GM12878 (cell line): ENCODE measurements at regions not wholly inside any gene's neighbourhood (a gene's known extent, or its start where the extent isn't known, plus 50 kb on each side); places are given as distances from the start of the nearest gene placed in this dataset.

Experiments used
- ATAC-seq: fragments of 200-7000 bp; cut with Tn5 transposase; 3 replicates; pipeline ENCODE4 v1.9.1; 2020; ENCODE audit warnings: mild to moderate bottlenecking, moderate library complexity
- BruUV-seq: library from RNA; stranded (reverse); fragments of 400-500 nt; replicated peaks from 2 replicates; lab custom pipeline; 2021; lab: Mats Ljungman, UMichigan
- CTCF ChIA-PET: fragments of 300-600 bp; sonication (Branson Sonifier 250); formaldehyde crosslinking; extraction: SDS; loops from one replicate; lab custom pipeline; 2021; ENCODE audit warnings: inconsistent platforms; lab: Yijun Ruan, JAX
- POLR2A ChIA-PET: fragments of 350-600 bp; formaldehyde crosslinking; extraction: SDS; loops from one replicate; lab custom pipeline; 2021; ENCODE audit warnings: inconsistent platforms; lab: Charles Lee
- RAD21 ChIA-PET: fragments of 300-600 bp; sonication (Branson Sonifier 250); formaldehyde crosslinking; loops from one replicate; lab custom pipeline; 2023; ENCODE audit warnings: antibody characterized with exemption; ENCODE audit not compliant: unreplicated experiment; lab: Charles Lee
- SMC1A ChIA-PET: fragments of 300-600 bp; sonication (Branson Sonifier 250); formaldehyde crosslinking; loops from one replicate; lab custom pipeline; 2023; ENCODE audit not compliant: unreplicated experiment, uncharacterized antibody; lab: Charles Lee
- DNase-seq: peaks from one replicate; pipeline ENCODE4 v3.0.0-alpha.2; 2011; ENCODE audit warnings: low read depth, low spot score
- FAIRE-seq: peaks from 3 replicates; lab custom pipeline; 2011; peaks lifted over from hg19 to GRCh38; lab: Jason Lieb, UNC
- H2AFZ ChIP-seq: 2 replicates; pipeline ENCODE4 v1.6.0; 2011; ENCODE audit warnings: low read depth, low read length, control low read depth; ENCODE audit not compliant: control insufficient read depth
- H3K27ac ChIP-seq: 2 replicates; pipeline ENCODE4 v1.5.1; 2011; ENCODE audit warnings: control low read depth; ENCODE audit not compliant: control insufficient read depth, insufficient read depth
- H3K27me3 ChIP-seq, 2 experiments: replicated peaks in 1 of 2; 2 replicates each; pipeline versions ENCODE4 v1.6.0 to v1.6.1; 2011; ENCODE audit warnings: low read length in 1 of 2; ENCODE audit not compliant: control insufficient read depth in 2 of 2, insufficient read depth in 2 of 2
- H3K36me3 ChIP-seq, 2 experiments: 2 replicates each; pipeline ENCODE4 v1.5.1; 2011; ENCODE audit warnings: low read length in 1 of 2; ENCODE audit not compliant: control insufficient read depth in 2 of 2, insufficient read depth in 2 of 2
- H3K4me1 ChIP-seq: 2 replicates; pipeline ENCODE4 v1.6.1; 2011; ENCODE audit warnings: mild to moderate bottlenecking, low read length, moderate library complexity, mixed read lengths; ENCODE audit not compliant: control insufficient read depth, insufficient read depth
- H3K4me2 ChIP-seq: 2 replicates; pipeline ENCODE4 v1.6.0; 2011; ENCODE audit warnings: control low read depth; ENCODE audit not compliant: control insufficient read depth, insufficient read depth
- H3K4me3 ChIP-seq: fragments of 200-600 bp; sonication (generic); 2 replicates; pipeline ENCODE4 v1.5.1; 2016
- H3K79me2 ChIP-seq: 2 replicates; pipeline ENCODE4 v1.6.0; 2011; ENCODE audit warnings: low read length; ENCODE audit not compliant: control insufficient read depth, insufficient read depth
- H3K9ac ChIP-seq: 2 replicates; pipeline ENCODE4 v1.8.0; 2011; ENCODE audit warnings: low read length, control low read depth, mixed read lengths; ENCODE audit not compliant: control insufficient read depth, insufficient read depth
- H3K9me3 ChIP-seq: replicated peaks from 3 replicates; pipeline ENCODE4 v1.5.1; 2011; ENCODE audit warnings: mild to moderate bottlenecking, low read length; ENCODE audit not compliant: control insufficient read depth, insufficient read depth
- H4K20me1 ChIP-seq: 2 replicates; pipeline ENCODE4 v1.6.0; 2011; ENCODE audit not compliant: control insufficient read depth, insufficient read depth
- CBX3 ChIP-seq: fragments of 200-600 bp; sonication (generic); IDR thresholded peaks from 2 replicates; pipeline ENCODE4 v1.6.1; 2016; ENCODE audit warnings: low read depth, borderline replicate concordance
- CEBPB ChIP-seq, 2 experiments: fragments of 150-350 bp in 1 of 2; IDR thresholded peaks; 2 replicates each; pipeline ENCODE4 v1.6.1; 2012 to 2014; ENCODE audit warnings: low read depth in 2 of 2, low read length in 2 of 2, borderline replicate concordance in 1 of 2, inconsistent platforms in 1 of 2
- EGR1 ChIP-seq, 2 experiments: IDR thresholded peaks; 1 replicate in 1 of 2; 2 replicates in 1 of 2; pipeline ENCODE4 v1.6.1; 2011 to 2012; ENCODE audit warnings: low read depth in 2 of 2, low read length in 2 of 2, borderline replicate concordance in 1 of 2, mild to moderate bottlenecking in 1 of 2, moderate library complexity in 1 of 2
- IRF3 ChIP-seq: fragments of 450-650 bp; IDR thresholded peaks from 2 replicates; pipeline ENCODE4 v1.6.1; 2014; ENCODE audit warnings: mild to moderate bottlenecking
- KDM1A ChIP-seq: fragments of 200-600 bp; sonication (generic); IDR thresholded peaks from 2 replicates; pipeline ENCODE4 v1.6.1; 2016; ENCODE audit warnings: borderline replicate concordance
- MYC ChIP-seq: IDR thresholded peaks from 2 replicates; pipeline ENCODE4 v1.6.1; 2011; ENCODE audit warnings: mild to moderate bottlenecking, low read length, moderate library complexity, inconsistent platforms; ENCODE audit not compliant: insufficient read depth, insufficient replicate concordance, insufficient read length, severe bottlenecking
- NR2C1 ChIP-seq: fragments of 450-650 bp; IDR thresholded peaks from 2 replicates; pipeline ENCODE4 v1.6.1; 2017; ENCODE audit warnings: antibody characterized with exemption, mild to moderate bottlenecking, moderate library complexity
- NR2F1 ChIP-seq: fragments of 450-650 bp; conservative IDR thresholded peaks from 2 replicates; pipeline ENCODE4 v1.6.1; 2017; ENCODE audit warnings: mild to moderate bottlenecking
- WGBS: methylation state at CpG from one replicate; pipeline ENCODE4 v1.1.6; 2016; ENCODE audit warnings: low lambda C conversion rate; ENCODE audit not compliant: insufficient replicate concordance, insufficient coverage; ENCODE audit errors: missing lambda C conversion rate; 5-methylcytosine and 5-hydroxymethylcytosine counted together
- in situ Hi-C: fragments of 300-500 bp; cut with MboI; formaldehyde crosslinking; loops from 9 replicates; pipeline ENCODE4 v1.14.3; 2018; ENCODE audit warnings: mixed read lengths
- intact Hi-C: fragments of 100-400 bp; cut with micrococcal nuclease; formaldehyde crosslinking; loops from one replicate; pipeline ENCODE4 v1.14.2; 2022; ENCODE audit not compliant: unreplicated experiment
- TF ChIP-seq, protein P1 (sequence below): fragments of 450-650 bp; IDR thresholded peaks from 2 replicates; pipeline ENCODE4 v1.6.1; 2016; ENCODE audit warnings: mild to moderate bottlenecking

- WGBS, result 0% methylated on average over 1 of the region's 1 CpG
- in situ Hi-C loops (no loop called here), intact Hi-C loops (no loop called here)
- no peaks in the 10 kb centered on the region for H3K4me1 ChIP-seq
- no peak overlapping the region for H3K27ac ChIP-seq
- no peak for TF ChIP-seq KDM1A
- TF ChIP-seq, protein P1, sequence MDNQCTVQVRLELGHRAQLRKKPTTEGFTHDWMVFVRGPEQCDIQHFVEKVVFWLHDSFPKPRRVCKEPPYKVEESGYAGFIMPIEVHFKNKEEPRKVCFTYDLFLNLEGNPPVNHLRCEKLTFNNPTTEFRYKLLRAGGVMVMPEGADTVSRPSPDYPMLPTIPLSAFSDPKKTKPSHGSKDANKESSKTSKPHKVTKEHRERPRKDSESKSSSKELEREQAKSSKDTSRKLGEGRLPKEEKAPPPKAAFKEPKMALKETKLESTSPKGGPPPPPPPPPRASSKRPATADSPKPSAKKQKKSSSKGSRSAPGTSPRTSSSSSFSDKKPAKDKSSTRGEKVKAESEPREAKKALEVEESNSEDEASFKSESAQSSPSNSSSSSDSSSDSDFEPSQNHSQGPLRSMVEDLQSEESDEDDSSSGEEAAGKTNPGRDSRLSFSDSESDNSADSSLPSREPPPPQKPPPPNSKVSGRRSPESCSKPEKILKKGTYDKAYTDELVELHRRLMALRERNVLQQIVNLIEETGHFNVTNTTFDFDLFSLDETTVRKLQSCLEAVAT, result no peak
- no peak for TF ChIP-seq NR2C1
- TF ChIP-seq CEBPB (IDR thresholded peaks at IDR 0.05; ENCODE audit: borderline replicate concordance in 1 of 2, low read depth in 2 of 2, low read length in 2 of 2), result no peak
- TF ChIP-seq CBX3, result no peak
- TF ChIP-seq MYC, result no peak
- TF ChIP-seq NR2F1, result no peak
- no peak for TF ChIP-seq IRF3
- no peak for TF ChIP-seq EGR1 (IDR thresholded peaks at IDR 0.05; ENCODE audit: borderline replicate concordance in 1 of 2, low read depth in 2 of 2, low read length in 2 of 2)
- SMC1A ChIA-PET, result no interaction called here
- no peak for DNase-seq
- H3K79me2 ChIP-seq, result no peaks in the 10 kb centered on the region
- no peak for ATAC-seq
- no peaks in the 10 kb centered on the region for H3K9me3 ChIP-seq
- no peaks in the 10 kb centered on the region for H4K20me1 ChIP-seq
- RAD21 ChIA-PET, result no interaction called here
- H3K36me3 ChIP-seq, result no peaks in the 10 kb centered on the region
- POLR2A ChIA-PET, result no interaction called here
- no peak for FAIRE-seq
- H3K9ac ChIP-seq, result no peak overlapping the region
- CTCF ChIA-PET, result no interaction called here
- no peak overlapping the region for H2AFZ ChIP-seq
- H3K4me2 ChIP-seq, result no peak overlapping the region
- no peaks in the 10 kb centered on the region for H3K27me3 ChIP-seq
- no peak overlapping the region for H3K4me3 ChIP-seq
- no TSS peak for BruUV-seq
These were observed 578.0 kb upstream of the MGAT4C start for GRCh38 chr12:86834217-86834616.
